GM13977 (cell line): ENCODE measurements at regions not wholly inside any gene's neighbourhood (a gene's known extent, or its start where the extent isn't known, plus 50 kb on each side); places are given as distances from the start of the nearest gene placed in this dataset.

ENCODE experiments used
- DNase-seq: peaks from one replicate; pipeline ENCODE4 v3.0.0; 2012; ENCODE audit warnings: low spot score
- in situ Hi-C: fragments of 300-500 bp; cut with MboI; formaldehyde crosslinking; loops from one replicate; pipeline ENCODE4 v1.12.0; 2022; ENCODE audit warnings: low sequenced_read_pairs, low pct_unique_long_range_greater_than_20kb, mixed read lengths, inconsistent platforms; ENCODE audit not compliant: unreplicated experiment
- TF ChIP-seq, protein P1 (sequence below): IDR thresholded peaks from 2 replicates; pipeline ENCODE4 v1.5.1; 2012; ENCODE audit warnings: mild to moderate bottlenecking, control low read depth; ENCODE audit not compliant: insufficient read depth; ENCODE audit errors: extremely low read depth, missing control alignments

DNA sequence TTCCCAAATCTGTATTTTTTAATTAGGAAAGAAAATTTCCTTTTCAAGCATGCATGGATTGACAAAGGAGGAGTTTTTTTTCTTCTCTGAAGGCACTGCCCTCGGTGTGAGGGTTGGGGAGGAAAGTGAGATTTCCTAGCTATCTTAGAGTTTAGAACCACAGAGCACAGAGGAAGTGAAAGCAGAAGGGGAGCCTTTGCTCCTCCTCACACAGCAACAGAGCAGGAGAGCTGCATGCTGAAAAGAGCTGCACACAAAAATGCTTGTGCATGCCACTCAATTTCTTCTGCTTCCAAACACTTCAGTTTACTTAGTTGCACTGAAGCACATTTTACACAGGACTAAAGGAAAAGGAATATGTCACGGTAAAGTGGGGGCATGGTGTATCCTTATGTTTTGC lies 308.1 kb downstream of the GPATCH2 start:
- in situ Hi-C loops = no loop called here
- TF ChIP-seq, protein P1, sequence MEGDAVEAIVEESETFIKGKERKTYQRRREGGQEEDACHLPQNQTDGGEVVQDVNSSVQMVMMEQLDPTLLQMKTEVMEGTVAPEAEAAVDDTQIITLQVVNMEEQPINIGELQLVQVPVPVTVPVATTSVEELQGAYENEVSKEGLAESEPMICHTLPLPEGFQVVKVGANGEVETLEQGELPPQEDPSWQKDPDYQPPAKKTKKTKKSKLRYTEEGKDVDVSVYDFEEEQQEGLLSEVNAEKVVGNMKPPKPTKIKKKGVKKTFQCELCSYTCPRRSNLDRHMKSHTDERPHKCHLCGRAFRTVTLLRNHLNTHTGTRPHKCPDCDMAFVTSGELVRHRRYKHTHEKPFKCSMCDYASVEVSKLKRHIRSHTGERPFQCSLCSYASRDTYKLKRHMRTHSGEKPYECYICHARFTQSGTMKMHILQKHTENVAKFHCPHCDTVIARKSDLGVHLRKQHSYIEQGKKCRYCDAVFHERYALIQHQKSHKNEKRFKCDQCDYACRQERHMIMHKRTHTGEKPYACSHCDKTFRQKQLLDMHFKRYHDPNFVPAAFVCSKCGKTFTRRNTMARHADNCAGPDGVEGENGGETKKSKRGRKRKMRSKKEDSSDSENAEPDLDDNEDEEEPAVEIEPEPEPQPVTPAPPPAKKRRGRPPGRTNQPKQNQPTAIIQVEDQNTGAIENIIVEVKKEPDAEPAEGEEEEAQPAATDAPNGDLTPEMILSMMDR = no peak
- DNase-seq = peak; percentile 38

DNA sequence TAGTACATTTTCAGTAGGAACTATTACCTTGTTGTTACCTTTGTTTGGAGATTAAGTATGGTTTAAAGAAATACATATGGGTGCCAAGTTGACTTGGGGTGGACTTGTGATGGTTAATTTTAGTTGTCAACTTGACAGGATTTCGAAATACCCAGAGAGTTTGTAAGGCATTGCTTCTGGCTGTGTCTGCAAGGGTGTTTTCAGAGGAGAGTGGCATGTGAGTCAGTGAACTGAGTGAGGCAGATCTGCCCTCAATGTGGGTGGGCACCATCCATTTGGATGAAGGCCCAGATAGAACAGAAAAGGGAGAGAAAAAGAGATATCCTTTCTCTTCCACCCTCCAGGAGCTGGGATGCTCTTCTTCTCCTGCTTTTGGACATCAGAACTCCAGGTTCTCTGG lies 315.5 kb downstream of the GPATCH2 start:
- TF ChIP-seq, protein P1 = no peak
- DNase-seq = no peak
- in situ Hi-C loops = no loop called here

DNA sequence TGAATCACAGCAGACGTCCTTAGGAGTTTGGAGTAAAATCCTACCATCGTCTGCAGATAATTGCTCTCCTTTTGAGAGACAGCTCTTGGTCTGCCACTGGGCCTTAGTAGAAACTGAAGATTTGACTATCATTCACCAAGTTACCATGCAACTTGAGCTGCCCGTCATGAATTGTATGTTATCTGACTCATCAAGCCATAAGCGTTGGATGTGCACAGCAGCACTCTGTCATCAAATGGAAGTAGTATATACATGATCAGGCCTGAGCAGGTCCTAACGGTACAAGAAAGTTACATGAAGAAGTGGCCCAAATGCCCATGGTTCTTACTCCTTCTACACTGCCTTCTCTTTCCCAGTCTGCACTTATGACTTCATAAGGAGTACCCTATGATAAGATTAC lies 317.8 kb downstream of the GPATCH2 start:
- in situ Hi-C loops = no loop called here
- TF ChIP-seq, protein P1 = no peak
- no peak for DNase-seq

DNA sequence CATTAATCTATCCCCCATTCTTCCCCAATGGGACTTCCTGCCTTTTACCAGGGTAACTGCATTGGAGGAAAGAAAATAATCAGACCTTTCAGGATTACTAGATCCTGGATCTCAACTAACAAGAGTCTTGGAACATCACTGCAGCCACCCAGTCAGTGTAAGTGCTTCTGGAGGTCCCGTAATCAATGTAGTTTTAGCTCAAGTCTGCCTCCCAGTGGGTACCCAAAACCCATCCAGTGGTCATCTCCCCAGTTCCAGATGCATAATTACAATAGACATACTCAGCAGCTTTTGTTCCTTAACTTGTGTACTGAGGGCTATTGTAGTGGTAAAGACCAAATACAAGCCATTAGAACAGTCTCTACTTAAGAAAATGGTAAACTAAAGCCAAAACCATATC lies 319.1 kb downstream of the GPATCH2 start:
- peak; percentile 19 for DNase-seq
- in situ Hi-C loops = no loop called here
- TF ChIP-seq, protein P1 = peak; percentile 26

DNA sequence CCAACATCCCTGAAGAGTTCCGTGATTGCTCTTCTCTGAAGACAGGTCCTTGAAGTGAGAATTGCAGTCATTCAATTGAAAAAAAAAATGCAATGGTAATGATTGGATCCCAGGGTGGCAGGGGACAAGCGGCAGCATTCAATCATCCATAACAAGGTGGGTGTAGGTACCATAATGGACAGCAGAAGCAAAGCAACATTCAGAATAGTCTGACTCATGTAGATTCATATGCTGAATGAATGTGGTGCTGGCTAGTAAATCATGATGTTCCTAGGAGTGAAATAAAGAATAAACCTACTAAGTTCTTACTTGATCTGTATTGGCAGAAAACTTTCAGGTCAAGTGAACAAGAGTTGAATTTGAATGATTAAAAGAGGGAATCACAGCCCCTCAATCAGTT lies 319.6 kb downstream of the GPATCH2 start:
- DNase-seq = no peak
- in situ Hi-C loops = no loop called here
- TF ChIP-seq, protein P1 = no peak

DNA sequence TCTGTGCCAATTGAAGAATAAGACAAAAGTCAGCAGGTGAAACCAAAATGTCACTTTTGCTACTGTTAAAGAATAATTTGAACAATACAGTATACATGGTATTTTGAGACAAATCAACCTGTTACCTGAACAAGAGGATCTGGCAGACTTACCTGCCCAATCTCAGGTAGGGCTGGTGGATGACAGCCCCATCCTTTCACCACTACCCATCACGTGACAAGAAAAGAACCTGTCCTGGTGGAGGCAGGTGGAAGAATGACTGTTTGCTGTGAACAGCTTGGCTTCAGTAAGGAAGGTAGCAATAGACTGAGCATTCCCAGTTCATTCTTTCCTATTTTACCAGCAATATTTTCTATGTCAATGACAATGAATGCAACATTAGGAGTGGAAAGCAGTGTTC lies 349.6 kb downstream of the GPATCH2 start:
- no peak for DNase-seq
- in situ Hi-C loops = no loop called here
- TF ChIP-seq, protein P1 = no peak
